HEK293 (cell line): ENCODE measurements at regions not wholly inside any gene's neighbourhood (a gene's known extent, or its start where the extent isn't known, plus 50 kb on each side); places are given as distances from the start of the nearest gene placed in this dataset.

Experiments
- CTCF ChIA-PET: fragments of 350-600 bp; formaldehyde crosslinking; extraction: SDS; loops from one replicate; lab custom pipeline; 2021; ENCODE audit warnings: antibody characterized with exemption; lab: Yijun Ruan, JAX
- POLR2A ChIA-PET: fragments of 300-600 bp; formaldehyde crosslinking; extraction: SDS; loops from one replicate; lab custom pipeline; 2020; ENCODE audit warnings: antibody characterized with exemption, inconsistent platforms; lab: Yijun Ruan, JAX
- H3K27ac ChIP-seq: fragments of 200-500 bp; sonication (Bioruptor generic); 2 replicates; pipeline ENCODE4 v1.5.1; 2014; ENCODE audit warnings: low read depth, low read length, control low read depth, inconsistent platforms; ENCODE audit errors: extremely low read depth
- H3K36me3 ChIP-seq, 2 experiments: fragments of 200-500 bp in 1 of 2; sonication (Bioruptor generic) in 1 of 2; 1 replicate in 1 of 2; 2 replicates in 1 of 2; pipeline ENCODE4 v1.5.1; 2014 to 2017; ENCODE audit warnings: inconsistent platforms in 2 of 2, low read length in 2 of 2; ENCODE audit not compliant: control insufficient read depth in 2 of 2, insufficient read depth in 1 of 2
- H3K4me1 ChIP-seq: fragments of 200-500 bp; sonication (Bioruptor generic); 2 replicates; pipeline ENCODE4 v1.5.1; 2014; ENCODE audit warnings: mild to moderate bottlenecking, low read length, inconsistent platforms; ENCODE audit not compliant: control insufficient read depth, insufficient read depth
- H3K4me3 ChIP-seq: 2 replicates; pipeline ENCODE4 v1.5.1; 2011; ENCODE audit warnings: low read depth, mild to moderate bottlenecking, control low read depth, low read length, moderate library complexity
- H3K9me3 ChIP-seq: fragments of 200-500 bp; sonication (Bioruptor generic); 2 replicates; pipeline ENCODE4 v1.5.1; 2014; ENCODE audit warnings: low read depth, low read length, inconsistent platforms; ENCODE audit not compliant: control insufficient read depth, insufficient read depth
- MYNN ChIP-seq: fragments of 450-650 bp; formaldehyde crosslinking; IDR thresholded peaks from 2 replicates; pipeline ENCODE4 v1.5.1; 2016; ENCODE audit warnings: missing biosample characterization, missing genetic modification characterization, borderline replicate concordance
- SETDB1 ChIP-seq: IDR thresholded peaks from one replicate; pipeline ENCODE4 v1.6.1; 2017; ENCODE audit warnings: mild to moderate bottlenecking, low read length, moderate library complexity, mixed read lengths; ENCODE audit not compliant: insufficient read length
- ZBTB17 ChIP-seq: fragments of 450-650 bp; formaldehyde crosslinking; IDR thresholded peaks from 2 replicates; pipeline ENCODE4 v1.5.1; 2016; ENCODE audit warnings: missing biosample characterization, missing genetic modification characterization
- ZBTB21 ChIP-seq: fragments of 450-650 bp; formaldehyde crosslinking; IDR thresholded peaks from 2 replicates; pipeline ENCODE4 v1.5.1; 2017; ENCODE audit warnings: missing biosample characterization, missing genetic modification characterization
- ZBTB7A ChIP-seq: fragments of 450-650 bp; formaldehyde crosslinking; IDR thresholded peaks from 2 replicates; pipeline ENCODE4 v1.5.1; 2016; ENCODE audit warnings: low read depth, missing biosample characterization, missing genetic modification characterization
- ZNF138 ChIP-seq: fragments of 450-650 bp; formaldehyde crosslinking; IDR thresholded peaks from 2 replicates; pipeline ENCODE4 v1.5.1; 2016; ENCODE audit warnings: missing biosample characterization, missing genetic modification characterization, borderline replicate concordance
- ZNF169 ChIP-seq: fragments of 450-650 bp; formaldehyde crosslinking; IDR thresholded peaks from 2 replicates; pipeline ENCODE4 v1.5.1; 2016; ENCODE audit warnings: missing biosample characterization, missing genetic modification characterization
- ZNF248 ChIP-seq: fragments of 450-650 bp; formaldehyde crosslinking; IDR thresholded peaks from 2 replicates; pipeline ENCODE4 v1.5.1; 2017; ENCODE audit warnings: missing biosample characterization, missing genetic modification characterization
- ZNF274 ChIP-seq, 2 experiments: fragments of 200-500 bp in 1 of 2; fragments of 450-650 bp in 1 of 2; sonication (Bioruptor generic) in 1 of 2; formaldehyde crosslinking in 1 of 2; IDR thresholded peaks; 2 replicates each; pipeline versions ENCODE4 v1.5.1 to v1.6.1; 2014 to 2016; ENCODE audit warnings: borderline replicate concordance in 1 of 2, inconsistent platforms in 1 of 2, low read length in 1 of 2, missing biosample characterization in 1 of 2, missing genetic modification characterization in 1 of 2
- ZNF610 ChIP-seq: fragments of 450-650 bp; formaldehyde crosslinking; IDR thresholded peaks from 2 replicates; pipeline ENCODE4 v1.5.1; 2016; ENCODE audit warnings: missing biosample characterization, missing genetic modification characterization, borderline replicate concordance
- ZNF626 ChIP-seq: fragments of 450-650 bp; sonication (Bioruptor Pico); formaldehyde crosslinking; IDR thresholded peaks from 2 replicates; pipeline ENCODE4 v1.5.1; 2018; ENCODE audit warnings: missing biosample characterization, missing genetic modification characterization, inconsistent platforms
- ZNF768 ChIP-seq: fragments of 450-650 bp; formaldehyde crosslinking; IDR thresholded peaks from 2 replicates; pipeline ENCODE4 v1.5.1; 2018; ENCODE audit warnings: missing biosample characterization, mild to moderate bottlenecking, missing genetic modification characterization
- TF ChIP-seq, protein P1 (sequence below): fragments of 450-650 bp; formaldehyde crosslinking; IDR thresholded peaks from 2 replicates; pipeline ENCODE4 v1.5.1; 2016; ENCODE audit warnings: missing biosample characterization, missing genetic modification characterization
- TF ChIP-seq, protein P2 (sequence below): fragments of 450-650 bp; formaldehyde crosslinking; IDR thresholded peaks from 2 replicates; pipeline ENCODE4 v1.5.0; 2017; ENCODE audit warnings: missing biosample characterization, missing genetic modification characterization, borderline replicate concordance
- TF ChIP-seq, protein P3 (sequence below): fragments of 450-650 bp; formaldehyde crosslinking; IDR thresholded peaks from 2 replicates; pipeline ENCODE4 v1.5.1; 2017; ENCODE audit warnings: missing biosample characterization, missing genetic modification characterization
- TF ChIP-seq, protein P4 (sequence below): fragments of 450-650 bp; formaldehyde crosslinking; IDR thresholded peaks from 2 replicates; pipeline ENCODE4 v1.5.1; 2017; ENCODE audit warnings: missing biosample characterization, mild to moderate bottlenecking, missing genetic modification characterization, moderate library complexity

DNA sequence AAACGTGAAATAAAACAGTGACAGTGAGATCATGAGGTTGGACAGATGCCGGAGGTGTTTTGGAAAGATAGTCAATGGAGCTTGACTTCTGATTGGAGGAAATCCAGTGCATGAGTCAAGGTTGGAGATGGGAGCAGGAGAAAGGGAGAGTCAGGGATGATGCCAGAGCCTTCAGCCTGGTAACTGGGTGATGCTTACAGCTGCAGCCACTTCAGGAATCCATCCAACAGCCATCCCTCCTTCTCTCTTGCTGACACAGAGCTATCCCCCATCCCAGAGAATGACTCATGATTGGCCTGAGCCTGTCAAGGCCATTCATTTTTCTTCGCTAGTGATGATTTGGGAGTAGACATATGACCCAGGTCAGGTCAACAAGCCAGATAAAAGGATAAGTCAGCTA, 112.8 kb downstream of the SAMD5 start:
- CTCF ChIA-PET, result interaction anchor here (0.7 kb wide), 1 partner anchor 37 kb away, joined by 3 read pairs; no protein-coding TSS in a partner anchor
- Histone ChIP-seq H3K4me1 (no peaks in the 10 kb centered on the region), H3K36me3 (no peaks in the 10 kb centered on the region)
- 0 out of 2 replicates have a peak, but pooled peaks have one; percentile 31 for TF ChIP-seq ZBTB17 (tag by site-specific recombination)
- TF ChIP-seq, protein P1, sequence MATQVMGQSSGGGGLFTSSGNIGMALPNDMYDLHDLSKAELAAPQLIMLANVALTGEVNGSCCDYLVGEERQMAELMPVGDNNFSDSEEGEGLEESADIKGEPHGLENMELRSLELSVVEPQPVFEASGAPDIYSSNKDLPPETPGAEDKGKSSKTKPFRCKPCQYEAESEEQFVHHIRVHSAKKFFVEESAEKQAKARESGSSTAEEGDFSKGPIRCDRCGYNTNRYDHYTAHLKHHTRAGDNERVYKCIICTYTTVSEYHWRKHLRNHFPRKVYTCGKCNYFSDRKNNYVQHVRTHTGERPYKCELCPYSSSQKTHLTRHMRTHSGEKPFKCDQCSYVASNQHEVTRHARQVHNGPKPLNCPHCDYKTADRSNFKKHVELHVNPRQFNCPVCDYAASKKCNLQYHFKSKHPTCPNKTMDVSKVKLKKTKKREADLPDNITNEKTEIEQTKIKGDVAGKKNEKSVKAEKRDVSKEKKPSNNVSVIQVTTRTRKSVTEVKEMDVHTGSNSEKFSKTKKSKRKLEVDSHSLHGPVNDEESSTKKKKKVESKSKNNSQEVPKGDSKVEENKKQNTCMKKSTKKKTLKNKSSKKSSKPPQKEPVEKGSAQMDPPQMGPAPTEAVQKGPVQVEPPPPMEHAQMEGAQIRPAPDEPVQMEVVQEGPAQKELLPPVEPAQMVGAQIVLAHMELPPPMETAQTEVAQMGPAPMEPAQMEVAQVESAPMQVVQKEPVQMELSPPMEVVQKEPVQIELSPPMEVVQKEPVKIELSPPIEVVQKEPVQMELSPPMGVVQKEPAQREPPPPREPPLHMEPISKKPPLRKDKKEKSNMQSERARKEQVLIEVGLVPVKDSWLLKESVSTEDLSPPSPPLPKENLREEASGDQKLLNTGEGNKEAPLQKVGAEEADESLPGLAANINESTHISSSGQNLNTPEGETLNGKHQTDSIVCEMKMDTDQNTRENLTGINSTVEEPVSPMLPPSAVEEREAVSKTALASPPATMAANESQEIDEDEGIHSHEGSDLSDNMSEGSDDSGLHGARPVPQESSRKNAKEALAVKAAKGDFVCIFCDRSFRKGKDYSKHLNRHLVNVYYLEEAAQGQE (tag by site-specific recombination), result no peak
- TF ChIP-seq, all 188 proteins: peak for 1
- POLR2A ChIA-PET, result no interaction called here
- Histone ChIP-seq H3K9me3 (no peaks in the 10 kb centered on the region), H3K4me3 (no peak overlapping the region), H3K27ac (no peak overlapping the region)

DNA sequence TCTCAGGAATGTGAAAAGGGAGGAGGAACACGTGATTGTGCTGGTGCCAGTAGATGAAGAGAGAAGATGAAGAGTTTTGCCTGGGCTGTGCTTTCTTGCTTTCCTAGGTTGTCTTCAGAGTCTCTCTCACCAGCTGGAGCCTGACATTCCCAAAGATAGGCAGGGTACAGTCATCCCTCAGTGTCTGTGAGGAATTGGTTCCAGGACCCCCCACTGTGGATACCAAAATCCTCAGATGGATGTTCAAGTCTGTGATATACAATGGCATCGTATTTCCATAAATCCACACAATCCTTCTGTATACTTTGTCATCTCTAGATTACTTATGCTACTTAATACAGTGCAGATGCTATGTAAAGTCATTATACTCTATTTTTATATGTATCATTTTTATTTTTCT, 113.5 kb downstream of the SAMD5 start:
- Histone ChIP-seq H3K36me3 (no peaks in the 10 kb centered on the region), H3K27ac (no peak overlapping the region), H3K9me3 (no peaks in the 10 kb centered on the region), H3K4me1 (no peaks in the 10 kb centered on the region), H3K4me3 (no peak overlapping the region)
- ChIA-PET CTCF (interaction anchor here (0.7 kb wide), 2 partner anchors 36 to 240 kb away, joined by 3 read pairs; no protein-coding TSS in a partner anchor), POLR2A (no interaction called here)
- TF ChIP-seq, protein P2, sequence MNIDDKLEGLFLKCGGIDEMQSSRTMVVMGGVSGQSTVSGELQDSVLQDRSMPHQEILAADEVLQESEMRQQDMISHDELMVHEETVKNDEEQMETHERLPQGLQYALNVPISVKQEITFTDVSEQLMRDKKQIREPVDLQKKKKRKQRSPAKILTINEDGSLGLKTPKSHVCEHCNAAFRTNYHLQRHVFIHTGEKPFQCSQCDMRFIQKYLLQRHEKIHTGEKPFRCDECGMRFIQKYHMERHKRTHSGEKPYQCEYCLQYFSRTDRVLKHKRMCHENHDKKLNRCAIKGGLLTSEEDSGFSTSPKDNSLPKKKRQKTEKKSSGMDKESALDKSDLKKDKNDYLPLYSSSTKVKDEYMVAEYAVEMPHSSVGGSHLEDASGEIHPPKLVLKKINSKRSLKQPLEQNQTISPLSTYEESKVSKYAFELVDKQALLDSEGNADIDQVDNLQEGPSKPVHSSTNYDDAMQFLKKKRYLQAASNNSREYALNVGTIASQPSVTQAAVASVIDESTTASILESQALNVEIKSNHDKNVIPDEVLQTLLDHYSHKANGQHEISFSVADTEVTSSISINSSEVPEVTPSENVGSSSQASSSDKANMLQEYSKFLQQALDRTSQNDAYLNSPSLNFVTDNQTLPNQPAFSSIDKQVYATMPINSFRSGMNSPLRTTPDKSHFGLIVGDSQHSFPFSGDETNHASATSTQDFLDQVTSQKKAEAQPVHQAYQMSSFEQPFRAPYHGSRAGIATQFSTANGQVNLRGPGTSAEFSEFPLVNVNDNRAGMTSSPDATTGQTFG, result no peak
- TF ChIP-seq, protein P3, sequence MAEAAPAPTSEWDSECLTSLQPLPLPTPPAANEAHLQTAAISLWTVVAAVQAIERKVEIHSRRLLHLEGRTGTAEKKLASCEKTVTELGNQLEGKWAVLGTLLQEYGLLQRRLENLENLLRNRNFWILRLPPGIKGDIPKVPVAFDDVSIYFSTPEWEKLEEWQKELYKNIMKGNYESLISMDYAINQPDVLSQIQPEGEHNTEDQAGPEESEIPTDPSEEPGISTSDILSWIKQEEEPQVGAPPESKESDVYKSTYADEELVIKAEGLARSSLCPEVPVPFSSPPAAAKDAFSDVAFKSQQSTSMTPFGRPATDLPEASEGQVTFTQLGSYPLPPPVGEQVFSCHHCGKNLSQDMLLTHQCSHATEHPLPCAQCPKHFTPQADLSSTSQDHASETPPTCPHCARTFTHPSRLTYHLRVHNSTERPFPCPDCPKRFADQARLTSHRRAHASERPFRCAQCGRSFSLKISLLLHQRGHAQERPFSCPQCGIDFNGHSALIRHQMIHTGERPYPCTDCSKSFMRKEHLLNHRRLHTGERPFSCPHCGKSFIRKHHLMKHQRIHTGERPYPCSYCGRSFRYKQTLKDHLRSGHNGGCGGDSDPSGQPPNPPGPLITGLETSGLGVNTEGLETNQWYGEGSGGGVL, result no peak
- TF ChIP-seq ZNF169 (tag by site-specific recombination) (no peak), ZNF610 (no peak), MYNN (tag by site-specific recombination) (no peak), ZBTB7A (tag by site-specific recombination) (no peak), ZNF138 (tag by site-specific recombination) (no peak), ZBTB21 (tag by site-specific recombination) (no peak), ZNF248 (tag by site-specific recombination) (no peak), ZNF768 (tag by site-specific recombination) (no peak), ZNF626 (no peak), ZNF274 (IDR thresholded peaks at IDR 0.05; ENCODE audit: low read length) (no peak), ZNF274 (tag by site-specific recombination; IDR thresholded peaks at IDR 0.05; ENCODE audit: borderline replicate concordance) (no peak), SETDB1 (no peak)
- TF ChIP-seq, protein P4, sequence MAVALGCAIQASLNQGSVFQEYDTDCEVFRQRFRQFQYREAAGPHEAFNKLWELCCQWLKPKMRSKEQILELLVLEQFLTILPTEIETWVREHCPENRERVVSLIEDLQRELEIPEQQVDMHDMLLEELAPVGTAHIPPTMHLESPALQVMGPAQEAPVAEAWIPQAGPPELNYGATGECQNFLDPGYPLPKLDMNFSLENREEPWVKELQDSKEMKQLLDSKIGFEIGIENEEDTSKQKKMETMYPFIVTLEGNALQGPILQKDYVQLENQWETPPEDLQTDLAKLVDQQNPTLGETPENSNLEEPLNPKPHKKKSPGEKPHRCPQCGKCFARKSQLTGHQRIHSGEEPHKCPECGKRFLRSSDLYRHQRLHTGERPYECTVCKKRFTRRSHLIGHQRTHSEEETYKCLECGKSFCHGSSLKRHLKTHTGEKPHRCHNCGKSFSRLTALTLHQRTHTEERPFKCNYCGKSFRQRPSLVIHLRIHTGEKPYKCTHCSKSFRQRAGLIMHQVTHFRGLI (tag by site-specific recombination), result no peak
